Stimulated activated CD4-positive, alpha-beta T cell treated with anti-CD3 and anti-CD28 coated beads, Interleukin-2, amount 100 ng/mL, for 48 hours (primary cell): ENCODE measurements at regions not wholly inside any gene's neighbourhood (a gene's known extent, or its start where the extent isn't known, plus 50 kb on each side); places are given as distances from the start of the nearest gene placed in this dataset.
"Not testable (repeated sequence)": the region's sequence is repeated elsewhere in the genome, so short reads cannot be mapped to it uniquely, and the experiment has no call there.

ENCODE experiments used
- DNase-seq, 2 donors: peaks; one replicate each; pipeline ENCODE4 v3.0.0-alpha.2; 2020

GRCh38 chr11:130679247-130679646 lies 230.8 kb downstream of the ADAMTS15 start:
- DNase-seq, result no peak

DNA sequence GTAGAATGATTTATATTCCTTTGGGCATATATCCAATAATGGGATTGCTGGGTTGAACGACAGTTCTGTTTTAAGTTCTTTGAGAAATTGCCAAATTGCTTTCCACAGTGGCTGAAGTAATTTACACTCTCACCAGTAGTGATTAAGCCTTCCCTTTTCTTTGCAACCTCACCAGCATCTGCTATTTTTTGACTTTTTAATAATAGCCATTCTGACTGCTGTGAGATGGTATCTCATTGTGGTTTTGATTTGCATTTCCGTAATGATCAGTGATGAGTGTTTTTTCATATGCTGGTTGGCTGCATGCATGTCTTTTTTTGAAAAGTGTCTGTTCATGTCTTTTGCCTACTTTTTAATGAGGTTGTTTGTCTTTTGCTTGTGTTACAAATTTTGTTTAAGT lies 233.8 kb downstream of the SNX19 start:
- DNase-seq, result not testable (repeated sequence)

DNA sequence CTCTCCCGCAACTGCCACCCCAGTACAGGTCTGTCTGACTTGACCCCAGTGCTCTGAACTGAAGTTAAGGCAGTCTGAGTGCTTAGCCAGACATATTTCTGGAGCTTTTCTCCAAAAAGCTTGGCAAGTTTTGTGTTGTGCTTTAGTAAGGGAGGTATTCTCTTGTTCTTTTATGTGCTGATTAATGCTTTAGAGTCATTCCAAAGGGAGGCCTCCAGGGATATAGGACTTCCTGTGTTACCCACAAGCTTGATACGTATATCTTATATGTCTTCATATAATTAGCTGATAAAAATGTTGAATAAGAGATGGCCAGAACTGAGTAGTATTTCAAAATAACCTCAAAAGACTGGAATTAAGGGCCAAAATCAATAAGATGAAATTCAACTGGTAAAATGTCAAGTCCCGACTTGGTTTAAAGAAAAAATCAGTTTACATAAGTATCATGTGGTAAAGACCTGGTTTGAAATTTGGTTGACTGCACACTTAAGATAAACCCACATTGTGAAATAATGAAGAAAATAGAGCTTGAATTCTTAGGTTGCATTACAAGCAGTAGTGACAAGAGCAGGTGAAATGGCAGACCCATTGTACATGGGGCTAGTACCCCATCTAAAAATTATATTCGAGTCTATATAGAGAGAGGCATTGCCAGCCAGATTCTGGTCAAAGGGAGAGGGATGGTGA lies 226.9 kb downstream of the SNX19 start:
- no peak for DNase-seq

- no peak for DNase-seq
These were observed 224.7 kb downstream of the SNX19 start for GRCh38 chr11:130691581-130691980.

DNA sequence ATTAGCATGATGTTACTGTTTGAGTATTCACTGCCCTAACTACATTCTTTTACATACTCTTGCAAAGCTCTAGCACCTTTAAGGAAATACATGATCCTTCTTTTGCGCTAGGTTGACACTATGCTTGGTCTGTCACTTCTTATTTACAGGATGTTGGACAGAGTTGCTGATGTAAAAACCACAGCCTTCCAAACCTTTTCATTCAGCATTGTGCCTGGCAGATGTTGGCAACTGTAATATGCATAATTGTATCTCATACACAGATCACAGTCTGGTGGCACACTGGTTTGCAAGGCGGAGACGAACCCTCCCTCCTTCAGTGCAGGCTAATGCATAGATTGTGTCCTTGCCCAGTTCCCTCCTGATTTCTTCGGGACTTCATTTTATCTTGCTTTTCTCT lies 224.1 kb downstream of the SNX19 start:
- no peak for DNase-seq

DNA sequence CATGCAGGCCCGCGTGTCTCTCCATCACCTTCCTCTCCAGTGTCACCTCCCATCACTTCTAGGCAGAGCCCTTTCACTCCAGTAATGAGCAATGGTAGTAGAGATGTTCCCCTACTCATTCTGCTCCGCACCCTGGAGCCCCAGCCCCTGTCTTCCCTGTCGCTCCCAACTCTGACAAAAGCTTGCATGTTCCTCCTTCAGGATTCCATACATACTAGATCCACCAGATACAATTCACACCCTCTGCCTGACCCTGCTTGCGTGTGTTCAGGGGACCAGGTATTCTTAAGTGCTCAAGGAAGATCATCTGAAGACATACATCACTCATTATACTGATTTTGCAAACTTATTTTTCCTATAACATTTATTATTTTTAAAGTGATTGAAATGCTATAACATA lies 222.7 kb downstream of the SNX19 start:
- no peak for DNase-seq

- no peak for DNase-seq
These were observed 221.7 kb downstream of the SNX19 start for GRCh38 chr11:130694488-130695045.

DNA sequence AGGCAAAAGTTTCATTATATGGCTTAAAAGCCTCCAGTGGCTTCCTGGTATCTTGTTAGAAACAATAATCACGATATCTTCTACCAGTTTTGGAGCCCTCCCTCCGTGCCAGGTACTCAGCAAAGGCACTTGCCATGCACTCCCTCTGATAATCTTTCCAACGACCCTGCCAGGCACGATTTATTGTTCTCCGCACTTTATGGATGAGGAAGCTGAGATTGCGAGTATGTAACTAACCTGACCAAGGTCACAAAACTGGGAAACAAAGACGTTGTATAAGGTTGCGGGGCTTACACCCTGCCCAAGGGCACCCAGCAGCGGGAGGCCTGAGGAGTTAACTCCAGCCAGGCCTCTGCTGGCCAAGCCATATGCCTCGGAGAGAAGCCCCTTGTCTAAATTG lies 218.1 kb downstream of the SNX19 start:
- no peak for DNase-seq

- DNase-seq, result no peak
These were observed 216.7 kb downstream of the SNX19 start for GRCh38 chr11:130699561-130699960.

- DNase-seq, result no peak
These were observed 216.2 kb downstream of the SNX19 start for GRCh38 chr11:130700092-130700491.

DNA sequence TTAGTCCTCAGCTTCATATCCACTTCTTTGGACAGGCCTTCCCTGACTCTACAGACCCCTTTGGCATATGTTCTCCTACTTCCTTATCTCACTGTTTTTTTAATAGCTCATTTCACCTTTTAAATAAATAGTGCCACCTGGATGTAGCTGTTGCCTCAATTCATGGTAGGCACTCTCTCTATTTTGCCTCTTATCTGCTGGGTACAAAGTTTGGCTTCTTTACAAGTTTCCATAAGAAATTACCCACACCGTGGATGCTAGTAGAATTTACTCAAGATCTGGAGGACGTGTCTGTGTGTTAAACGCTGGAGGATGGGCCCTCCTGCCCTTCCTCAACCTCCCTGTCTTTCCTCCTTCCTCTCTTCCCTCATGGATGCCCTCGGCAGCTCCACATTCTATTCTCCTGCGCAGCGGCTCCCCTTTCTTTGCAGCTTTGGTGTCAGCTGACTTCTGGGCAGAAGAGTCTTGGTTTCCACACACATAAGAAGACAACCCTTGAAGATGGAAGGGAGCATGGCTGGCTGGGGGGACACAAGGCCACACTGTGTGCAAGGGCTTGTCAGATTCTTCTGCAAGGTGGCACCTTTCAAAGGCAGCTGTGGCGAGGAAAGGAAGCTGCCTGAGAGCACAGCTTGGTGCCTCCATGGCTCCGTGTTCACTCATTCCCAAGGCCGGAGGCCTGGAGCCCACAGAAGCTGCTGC lies 212.6 kb downstream of the SNX19 start:
- DNase-seq, result no peak

DNA sequence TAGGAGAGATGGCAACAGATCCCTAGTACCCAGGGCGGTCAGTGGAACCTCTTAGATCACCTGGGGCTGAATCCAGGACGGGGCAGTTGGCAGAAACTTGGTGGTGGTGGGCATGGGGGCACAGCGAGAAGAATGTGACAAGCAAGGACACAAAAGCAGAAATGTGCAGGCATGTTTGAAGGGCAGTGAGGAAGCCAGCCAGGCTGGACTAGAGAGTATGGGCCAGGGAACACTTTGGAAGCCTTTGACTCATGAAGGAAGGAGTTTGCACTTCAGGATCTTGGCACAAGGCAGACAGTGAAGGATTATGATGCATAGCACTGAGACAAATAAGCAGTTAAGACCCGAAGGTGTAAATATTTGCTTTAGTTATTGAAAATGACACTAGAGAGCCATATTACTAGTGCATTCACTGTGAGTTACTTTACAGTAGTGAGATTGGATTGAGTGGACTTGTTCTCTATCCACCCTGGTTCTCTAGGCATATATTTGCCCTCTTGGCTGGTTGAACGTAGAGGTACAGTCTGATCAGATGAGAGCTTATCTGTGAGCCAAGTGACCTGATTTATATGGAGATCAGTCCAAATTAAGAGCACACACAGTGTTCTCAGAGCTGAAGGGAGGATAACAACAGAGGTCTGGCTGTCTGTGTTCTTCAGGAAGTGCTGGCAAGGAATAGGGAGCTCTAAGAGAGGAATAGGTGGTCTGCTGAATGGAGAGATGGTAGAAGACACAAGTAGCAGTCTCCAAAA lies 210.4 kb downstream of the SNX19 start:
- DNase-seq, result no peak

DNA sequence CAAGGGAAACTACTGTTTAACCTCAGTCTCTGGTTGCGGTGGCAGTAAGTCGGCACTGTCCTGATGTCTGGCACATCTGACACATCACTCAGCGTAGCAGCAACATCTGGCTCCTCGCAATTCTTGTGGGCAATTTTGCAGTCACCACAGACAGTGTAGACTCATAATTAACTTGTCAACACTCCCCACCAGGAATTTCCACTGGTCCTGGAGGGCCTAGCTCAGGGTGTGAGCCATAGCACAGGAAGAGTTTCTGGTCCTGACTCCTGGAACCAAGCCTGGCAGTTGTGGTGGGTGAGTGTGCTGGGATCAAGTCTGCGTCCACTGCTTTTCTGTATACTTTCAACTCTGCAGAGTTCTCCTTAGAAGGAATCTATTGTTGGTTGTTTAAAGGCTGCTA lies 209.7 kb downstream of the SNX19 start:
- no peak for DNase-seq

DNA sequence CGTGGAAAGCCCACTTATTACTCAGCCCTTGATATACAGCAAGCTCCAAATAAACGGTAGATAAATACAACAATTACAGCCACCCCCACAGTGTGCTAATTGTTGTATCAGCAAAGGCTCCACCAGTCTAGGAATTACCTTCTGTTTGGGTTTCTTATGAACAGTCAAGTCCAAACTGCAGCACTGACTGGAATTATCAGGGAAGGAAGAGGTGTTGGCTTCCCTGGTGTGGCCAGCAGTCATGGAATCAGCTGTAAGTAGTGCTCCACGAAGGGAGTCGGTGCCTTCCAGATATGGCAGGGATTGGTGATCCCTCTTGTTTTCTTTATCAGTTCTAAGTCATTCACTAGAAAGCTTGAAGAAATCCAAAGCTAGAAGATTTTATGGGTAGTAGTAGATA lies 209.1 kb downstream of the SNX19 start:
- DNase-seq, result no peak

DNA sequence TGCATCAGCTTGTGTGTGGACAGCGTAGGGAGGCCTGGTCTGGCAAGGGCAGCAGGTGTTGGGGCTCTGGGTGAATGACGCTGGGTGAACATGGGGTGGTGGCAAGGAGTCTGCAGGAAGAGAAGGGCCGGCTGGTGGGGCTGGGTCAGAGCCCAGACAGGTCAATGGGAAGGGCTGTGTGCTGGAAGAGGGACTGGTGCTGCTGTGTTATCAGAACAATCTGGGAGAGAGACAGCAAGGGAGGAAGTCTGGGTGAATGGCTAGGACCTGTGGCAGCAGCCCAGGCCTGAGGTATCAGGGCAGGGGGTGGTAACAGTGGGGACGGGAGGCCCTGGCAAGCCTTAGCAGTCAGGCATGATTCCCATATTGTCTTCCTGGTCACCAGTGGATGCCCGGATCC lies 206.7 kb downstream of the SNX19 start:
- DNase-seq, result no peak

GRCh38 chr11:130710021-130710420 lies 206.3 kb downstream of the SNX19 start:
- DNase-seq, result no peak

DNA sequence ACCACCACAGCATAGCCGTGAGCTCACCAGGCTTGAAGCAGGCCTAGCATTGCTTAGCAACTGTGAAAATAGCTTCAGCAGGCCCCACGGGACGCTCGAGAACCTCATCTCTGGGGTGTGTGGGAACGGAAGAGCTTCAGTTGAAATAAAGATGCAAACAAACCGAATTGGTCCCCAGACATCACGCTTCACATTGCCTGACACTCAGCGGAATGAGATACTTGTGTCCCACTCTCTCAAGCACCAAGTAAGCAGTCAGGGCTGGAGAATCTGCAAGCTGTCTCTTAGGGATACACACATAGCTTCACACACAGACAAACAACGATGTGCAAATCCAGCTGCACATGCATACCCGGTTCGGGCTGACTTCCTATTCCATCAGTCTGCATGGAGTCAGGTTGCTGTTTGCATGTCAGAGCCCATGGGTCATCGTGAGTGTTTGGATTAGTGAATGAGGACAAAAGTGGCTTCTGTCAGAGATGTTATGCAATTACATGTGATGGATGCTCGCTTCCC lies 205.7 kb downstream of the SNX19 start:
- DNase-seq, result no peak

DNA sequence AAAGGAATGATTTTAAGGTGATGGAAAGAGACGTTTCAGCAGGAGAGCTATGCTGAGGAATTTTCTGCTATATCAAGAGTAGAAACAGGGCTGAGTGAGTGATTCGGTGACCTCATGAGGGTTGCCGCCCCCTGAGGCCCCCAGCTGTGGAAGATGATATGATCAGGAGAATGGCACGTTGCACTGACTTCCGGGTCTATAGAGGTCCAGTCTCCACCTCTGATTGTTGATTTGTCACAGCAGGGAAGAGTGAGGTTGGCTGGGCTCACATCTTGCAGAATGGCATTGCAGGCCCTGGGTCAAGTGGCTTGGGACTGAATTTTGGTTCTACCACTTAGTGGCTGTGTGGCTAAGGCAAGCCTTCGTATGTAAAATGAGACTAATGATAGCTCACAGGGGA lies 205.1 kb downstream of the SNX19 start:
- no peak for DNase-seq

DNA sequence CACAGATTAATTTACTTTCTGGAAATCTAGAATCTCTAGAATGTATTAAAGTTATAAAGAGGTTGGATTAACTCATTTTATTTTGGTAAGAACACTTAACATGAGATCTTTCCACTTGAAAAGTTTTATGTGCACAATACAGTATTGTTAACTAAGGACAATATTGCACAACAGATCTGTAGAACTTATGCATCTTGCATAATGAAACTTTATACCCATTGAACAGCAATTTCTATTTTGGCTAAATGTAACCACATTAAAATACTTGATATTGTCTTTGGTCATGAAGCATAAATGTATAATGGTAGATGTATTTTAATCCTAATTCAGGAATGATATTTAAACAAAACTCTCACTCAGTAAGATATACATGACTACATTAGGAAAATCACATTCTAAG lies 203.8 kb downstream of the SNX19 start:
- DNase-seq, result no peak

DNA sequence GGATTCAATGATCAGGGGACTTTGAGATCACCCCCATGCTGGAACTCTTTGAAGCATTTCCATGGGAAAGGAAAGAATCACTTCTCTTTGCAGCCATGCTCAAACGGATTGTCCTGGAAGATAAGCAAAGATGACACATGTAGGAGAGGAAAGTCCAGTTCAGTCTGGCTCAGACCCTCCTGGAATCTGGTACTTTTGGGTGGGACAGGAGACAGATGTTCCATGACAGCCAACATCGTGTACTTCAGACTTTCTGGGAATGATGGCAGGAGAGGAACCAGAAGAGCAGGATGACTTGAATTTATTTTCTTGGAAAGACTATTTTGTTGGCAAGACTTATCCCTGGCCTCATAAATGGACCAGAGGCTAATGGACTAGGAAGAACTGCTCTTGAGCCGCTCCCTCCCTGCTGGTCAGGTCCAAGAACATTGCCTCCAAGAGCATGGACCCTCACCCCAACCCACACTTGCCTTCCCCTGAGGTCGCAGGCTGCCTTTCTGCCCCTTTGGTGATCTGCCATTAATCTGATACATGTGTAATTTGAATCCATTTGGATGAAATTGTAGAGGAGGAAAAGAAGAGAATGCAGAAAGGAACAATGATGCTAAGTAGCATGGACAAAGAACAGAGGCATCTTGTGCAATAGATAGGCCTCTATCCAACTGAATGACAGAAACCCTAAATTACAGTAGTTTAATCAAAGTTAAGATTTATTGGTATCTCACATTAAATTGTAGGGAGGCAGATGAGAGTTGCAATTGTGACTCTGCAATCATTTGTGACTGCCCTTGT lies 201.0 kb downstream of the SNX19 start:
- DNase-seq, result no peak

DNA sequence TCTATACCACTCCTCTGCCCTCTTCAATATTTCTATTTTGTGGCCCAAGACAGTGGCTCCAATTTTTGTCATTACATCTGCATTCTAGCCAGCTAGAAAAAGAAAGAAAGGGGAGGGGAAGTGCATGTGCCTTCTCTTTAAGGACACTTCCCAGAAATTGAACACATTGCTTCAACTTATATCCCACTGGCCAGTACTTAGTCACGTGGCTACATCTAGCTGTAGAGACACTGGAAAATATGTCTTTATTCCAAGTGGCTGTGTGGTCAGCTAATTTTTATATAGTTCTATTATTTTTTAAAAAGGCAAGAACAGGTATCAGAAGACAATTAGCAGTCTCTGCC lies 200.4 kb downstream of the SNX19 start:
- no peak for DNase-seq

- no peak for DNase-seq
These were observed 198.2 kb downstream of the SNX19 start for GRCh38 chr11:130718120-130718519.
